Endothelial cell of umbilical vein (primary cell): ENCODE measurements at regions not wholly inside any gene's neighbourhood (a gene's known extent, or its start where the extent isn't known, plus 50 kb on each side); places are given as distances from the start of the nearest gene placed in this dataset.

Experiments
- BruUV-seq: library from RNA; stranded (reverse); fragments of 400-500 nt; replicated peaks from 2 replicates; lab custom pipeline; 2021; lab: Mats Ljungman, UMichigan
- CTCF ChIA-PET: fragments of 300-600, 350-600 bp; sonication (Branson Sonifier 250); formaldehyde crosslinking; loops from one replicate; lab custom pipeline; 2021; ENCODE audit warnings: antibody characterized with exemption, inconsistent platforms; lab: Charles Lee
- POLR2A ChIA-PET: fragments of 300-600, 350-600 bp; sonication (Branson Sonifier 250); formaldehyde crosslinking; loops from one replicate; lab custom pipeline; 2021; ENCODE audit warnings: antibody characterized with exemption, inconsistent platforms; lab: Charles Lee
- DNase-seq: peaks from one replicate; pipeline ENCODE4 v3.0.0-alpha.2; 2011; ENCODE audit warnings: low read depth, low spot score
- FAIRE-seq: peaks from 2 replicates; lab custom pipeline; 2011; peaks lifted over from hg19 to GRCh38; lab: Jason Lieb, UNC
- H2AFZ ChIP-seq: 2 replicates; pipeline ENCODE4 v1.6.0; 2012; ENCODE audit warnings: low read depth, low read length, control low read depth, inconsistent platforms
- H3K27ac ChIP-seq: 2 replicates; pipeline ENCODE4 v1.5.1; 2011; ENCODE audit warnings: low read depth, mild to moderate bottlenecking, control low read depth, low read length, moderate library complexity; ENCODE audit not compliant: insufficient read depth
- H3K27me3 ChIP-seq, 2 experiments: 2 replicates each; pipeline versions ENCODE4 v1.6.0 to v1.6.1; 2011; ENCODE audit warnings: low read length in 2 of 2, mixed read lengths in 1 of 2; ENCODE audit not compliant: control insufficient read depth in 2 of 2, insufficient read depth in 2 of 2
- H3K36me3 ChIP-seq, 2 experiments: 2 replicates in 1 of 2; 3 replicates in 1 of 2; pipeline ENCODE4 v1.5.1; 2011; ENCODE audit warnings: low read length in 2 of 2, mild to moderate bottlenecking in 1 of 2, moderate library complexity in 1 of 2; ENCODE audit not compliant: control insufficient read depth in 2 of 2, insufficient read depth in 2 of 2; ENCODE audit errors: extremely low read depth in 1 of 2
- H3K4me1 ChIP-seq: 3 replicates; pipeline ENCODE4 v1.5.1; 2011; ENCODE audit warnings: mild to moderate bottlenecking, low read length; ENCODE audit not compliant: control insufficient read depth, insufficient read depth; ENCODE audit errors: extremely low read depth
- H3K4me2 ChIP-seq: 2 replicates; pipeline ENCODE4 v1.6.1; 2011; ENCODE audit warnings: low read length, control low read depth, mixed read lengths; ENCODE audit not compliant: insufficient read depth
- H3K4me3 ChIP-seq, 3 experiments: fragments of 200-600 bp in 1 of 3; sonication (generic), shearing (Covaris generic) in 1 of 3; replicated peaks in 1 of 3; 2 replicates each; pipeline ENCODE4 v1.5.1; 2011 to 2016; ENCODE audit warnings: control low read depth in 3 of 3, low read length in 3 of 3, mild to moderate bottlenecking in 2 of 3, inconsistent platforms in 1 of 3, low read depth in 1 of 3, moderate library complexity in 1 of 3; ENCODE audit not compliant: insufficient read depth in 1 of 3
- H3K79me2 ChIP-seq: 2 replicates; pipeline ENCODE4 v1.6.0; 2012; ENCODE audit warnings: low read length, inconsistent platforms; ENCODE audit not compliant: control insufficient read depth, insufficient read depth
- H3K9ac ChIP-seq: replicated peaks from 2 replicates; pipeline ENCODE3; 2011; ENCODE audit warnings: low read length, control low read depth; ENCODE audit not compliant: insufficient read depth; ENCODE audit errors: extremely low read depth
- H3K9me1 ChIP-seq: replicated peaks from 3 replicates; pipeline ENCODE4 v1.6.0; 2011; ENCODE audit warnings: mild to moderate bottlenecking, low read length; ENCODE audit not compliant: control insufficient read depth, insufficient read depth; ENCODE audit errors: extremely low read depth
- H3K9me3 ChIP-seq: replicated peaks from 2 replicates; pipeline ENCODE4 v1.5.1; 2012; ENCODE audit warnings: low read length, inconsistent platforms; ENCODE audit not compliant: control insufficient read depth, insufficient read depth
- H4K20me1 ChIP-seq: replicated peaks from 2 replicates; pipeline ENCODE3; 2011; ENCODE audit warnings: mild to moderate bottlenecking, low read length; ENCODE audit not compliant: control insufficient read depth, insufficient read depth; ENCODE audit errors: extremely low read depth
- CTCF ChIP-seq, 2 donors: IDR thresholded peaks; 1 replicate in 1 of 2; 2 replicates in 1 of 2; pipeline ENCODE4 v1.5.1; 2011; ENCODE audit warnings: low read length in 2 of 2, mild to moderate bottlenecking in 2 of 2, moderate library complexity in 2 of 2, control low read depth in 1 of 2, inconsistent platforms in 1 of 2, low read depth in 1 of 2; ENCODE audit not compliant: insufficient read depth in 1 of 2; ENCODE audit errors: extremely low read depth in 1 of 2
- EZH2 ChIP-seq: IDR thresholded peaks from 2 replicates; pipeline ENCODE4 v1.6.1; 2012; ENCODE audit warnings: borderline replicate concordance, low read depth, mild to moderate bottlenecking, moderate library complexity, low read length, inconsistent platforms; ENCODE audit not compliant: severe bottlenecking
- FOS ChIP-seq: IDR thresholded peaks from 2 replicates; pipeline ENCODE4 v1.6.1; 2011; ENCODE audit warnings: mild to moderate bottlenecking, low read length, moderate library complexity, borderline replicate concordance; ENCODE audit not compliant: insufficient read depth
- GATA2 ChIP-seq: IDR thresholded peaks from 2 replicates; pipeline ENCODE4 v1.7.0; 2011; ENCODE audit warnings: low read depth, mild to moderate bottlenecking, moderate library complexity, mixed read lengths, low read length; ENCODE audit not compliant: insufficient read length, insufficient read depth
- JUN ChIP-seq: IDR thresholded peaks from 2 replicates; pipeline ENCODE4 v1.6.1; 2011; ENCODE audit warnings: borderline replicate concordance, low read depth; ENCODE audit not compliant: insufficient read length, insufficient read depth
- MAX ChIP-seq: IDR thresholded peaks from 2 replicates; pipeline ENCODE4 v1.6.1; 2011; ENCODE audit not compliant: insufficient read depth, insufficient read length
- MYC ChIP-seq: IDR thresholded peaks from one replicate; pipeline ENCODE4 v1.6.1; 2011; ENCODE audit warnings: mild to moderate bottlenecking, low read depth, low read length
- POLR2A ChIP-seq: IDR thresholded peaks from 2 replicates; pipeline ENCODE4 v1.6.1; 2012; ENCODE audit warnings: low read depth, mild to moderate bottlenecking, control low read depth, low read length
- POLR2AphosphoS5 ChIP-seq: IDR thresholded peaks from 2 replicates; pipeline ENCODE4 v1.6.1; 2012; ENCODE audit warnings: low read depth, mild to moderate bottlenecking, control low read depth, low read length, moderate library complexity; ENCODE audit not compliant: insufficient read depth
- dilution Hi-C: fragments of 300-500 bp; cut with MboI; formaldehyde crosslinking; loops from one replicate; pipeline ENCODE4 v1.15.0; 2019; ENCODE audit warnings: low sequenced_read_pairs; ENCODE audit not compliant: extremely low pct_ligation_motif_present
- intact Hi-C: fragments of 100-400 bp; cut with micrococcal nuclease; formaldehyde crosslinking; loops from one replicate; pipeline ENCODE4 v1.10.0; 2022

- Histone ChIP-seq H2AFZ (no peak overlapping the region), H4K20me1 (no peaks in the 10 kb centered on the region), H3K9me1 (no peaks in the 10 kb centered on the region), H3K27me3 (peaks cover 0 to 5% of the 10 kb centered on the region in 2 experiments), H3K36me3 (no peaks in the 10 kb centered on the region), H3K9ac (no peak overlapping the region), H3K79me2 (no peaks in the 10 kb centered on the region), H3K4me1 (no peaks in the 10 kb centered on the region), H3K9me3 (no peaks in the 10 kb centered on the region), H3K4me2 (no peak overlapping the region), H3K27ac (no peak overlapping the region), H3K4me3 (no peak overlapping the region)
- intact Hi-C loops = no loop called here
- no TSS peak for BruUV-seq
- DNase-seq = no peak
- TF ChIP-seq MAX (no peak), MYC (no peak), POLR2A (no peak), FOS (no peak), CTCF (IDR thresholded peaks at IDR 0.05; ENCODE audit: extremely low read depth in 1 of 2, insufficient read depth in 1 of 2, low read depth in 1 of 2, low read length in 2 of 2) (no peak), GATA2 (no peak), EZH2 (no peak), JUN (no peak), POLR2AphosphoS5 (no peak)
- ChIA-PET CTCF (interaction anchor here (1.0 kb wide), 1 partner anchor 15 kb away, joined by 3 read pairs; no protein-coding TSS in a partner anchor), POLR2A (no interaction called here)
- dilution Hi-C loops = no loop called here
- no peak for FAIRE-seq
These were observed 117.0 kb downstream of the WT1 start for GRCh38 chr11:32318071-32319055.
